SKM-1 (cell line): ENCODE measurements at regions not wholly inside any gene's neighbourhood (a gene's known extent, or its start where the extent isn't known, plus 50 kb on each side); places are given as distances from the start of the nearest gene placed in this dataset.
"Not testable (repeated sequence)": the region's sequence is repeated elsewhere in the genome, so short reads cannot be mapped to it uniquely, and the experiment has no call there.

ENCODE experiments used
- DNase-seq: peaks from one replicate; lab custom pipeline; 2025; ENCODE audit not compliant: unreplicated experiment; lab: John Stamatoyannopoulos, UW

- no peak for DNase-seq
Measured at GRCh38 chr2:137879121-137879520, 85.2 kb upstream of the HNMT start.

GRCh38 chr2:137881711-137882110 is 82.6 kb upstream of the HNMT start:
- no peak for DNase-seq

GRCh38 chr2:137886083-137886831 is 78.0 kb upstream of the HNMT start:
- DNase-seq, result no peak

GRCh38 chr2:137888845-137889244 is 75.4 kb upstream of the HNMT start:
- no peak for DNase-seq

- DNase-seq, result no peak
Measured at GRCh38 chr2:137892739-137893138, 71.5 kb upstream of the HNMT start.

- DNase-seq, result no peak
Measured at GRCh38 chr2:137893145-137893544, 71.1 kb upstream of the HNMT start.

- DNase-seq, result no peak
Measured at GRCh38 chr2:137896467-137896866, 67.8 kb upstream of the HNMT start.

GRCh38 chr2:137897082-137897481 is 67.2 kb upstream of the HNMT start:
- DNase-seq, result no peak

GRCh38 chr2:137900421-137901141 is 63.7 kb upstream of the HNMT start:
- no peak for DNase-seq

GRCh38 chr2:137910641-137911040 is 53.6 kb upstream of the HNMT start:
- no peak for DNase-seq

- DNase-seq, result no peak
Measured at GRCh38 chr2:137912371-137912770, 51.9 kb upstream of the HNMT start.

GRCh38 chr2:137913169-137913568 is 51.1 kb upstream of the HNMT start:
- DNase-seq, result no peak

GRCh38 chr2:137913648-137914047 is 50.6 kb upstream of the HNMT start:
- DNase-seq, result not testable (repeated sequence)
